KMS-11 (cell line): ENCODE measurements at regions not wholly inside any gene's neighbourhood (a gene's known extent, or its start where the extent isn't known, plus 50 kb on each side); places are given as distances from the start of the nearest gene placed in this dataset.

ENCODE experiments used
- H2AFZ ChIP-seq: fragments of 200-600 bp; sonication (generic); 2 replicates; pipeline ENCODE4 v1.6.1; 2016; ENCODE audit warnings: antibody characterized with exemption, mixed run types, low read depth
- H3K27ac ChIP-seq: fragments of 200-600 bp; sonication (generic); 2 replicates; pipeline ENCODE4 v1.6.1; 2016; ENCODE audit warnings: mild to moderate bottlenecking, mixed run types
- H3K27me3 ChIP-seq: fragments of 200-600 bp; sonication (generic); 2 replicates; pipeline ENCODE4 v1.6.1; 2017; ENCODE audit warnings: mild to moderate bottlenecking, low read depth, mixed run types, moderate library complexity; ENCODE audit not compliant: insufficient read depth
- H3K36me3 ChIP-seq: fragments of 200-600 bp; sonication (generic); 2 replicates; pipeline ENCODE4 v1.6.1; 2017; ENCODE audit warnings: mild to moderate bottlenecking, mixed run types; ENCODE audit not compliant: insufficient read depth
- H3K4me1 ChIP-seq: fragments of 200-600 bp; sonication (generic); 2 replicates; pipeline ENCODE4 v1.6.1; 2016; ENCODE audit warnings: mild to moderate bottlenecking, low read depth, mixed run types; ENCODE audit not compliant: poor library complexity, severe bottlenecking
- H3K4me2 ChIP-seq: fragments of 200-600 bp; sonication (generic); 2 replicates; pipeline ENCODE4 v1.7.0; 2016; ENCODE audit warnings: mild to moderate bottlenecking, mixed run types
- H3K4me3 ChIP-seq: fragments of 200-600 bp; sonication (generic); IDR thresholded peaks from 2 replicates; pipeline ENCODE4 v1.6.1; 2017; ENCODE audit warnings: low read depth, low read length, mixed read lengths; ENCODE audit not compliant: insufficient read depth
- H3K79me2 ChIP-seq: fragments of 200-600 bp; sonication (generic); 2 replicates; pipeline ENCODE4 v1.6.1; 2016; ENCODE audit warnings: low read depth, mixed run types; ENCODE audit not compliant: insufficient read depth
- H3K9ac ChIP-seq: fragments of 200-600 bp; sonication (generic); 2 replicates; pipeline ENCODE4 v1.6.1; 2016; ENCODE audit warnings: mild to moderate bottlenecking, mixed run types
- H4K20me1 ChIP-seq: fragments of 200-600 bp; sonication (generic); 2 replicates; pipeline ENCODE4 v1.6.1; 2016; ENCODE audit warnings: mild to moderate bottlenecking, mixed run types; ENCODE audit not compliant: insufficient read depth
- TF ChIP-seq, protein P1 (sequence below): fragments of 200-600 bp; sonication (generic); conservative IDR thresholded peaks from 2 replicates; pipeline ENCODE4 v1.6.1; 2017; ENCODE audit warnings: low read depth, mild to moderate bottlenecking, antibody characterized with exemption, low read length, moderate library complexity, mixed read lengths

DNA sequence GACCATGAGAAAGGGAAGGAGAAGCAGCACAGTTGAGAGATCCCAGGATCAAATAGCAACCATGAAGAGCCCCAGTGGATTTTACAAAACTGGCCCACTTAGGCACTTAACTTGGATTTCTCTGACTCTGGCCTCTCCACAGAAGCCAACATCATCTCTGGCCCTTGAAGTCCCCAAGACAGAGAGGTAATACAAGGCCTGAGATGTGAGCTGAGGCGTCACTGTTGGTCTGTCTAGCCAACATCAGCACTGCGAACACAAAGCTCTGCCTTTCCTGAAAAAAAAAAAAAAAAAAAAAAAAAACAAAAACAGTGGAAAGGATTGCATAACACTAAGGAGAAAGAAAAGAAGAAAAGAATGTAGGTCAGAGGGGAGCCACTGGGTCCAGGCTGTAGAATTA lies 378.3 kb downstream of the BRINP1 start:
- Histone ChIP-seq H3K4me3 (no peak overlapping the region), H2AFZ (no peak overlapping the region), H3K9ac (no peak overlapping the region), H3K27me3 (no peaks in the 10 kb centered on the region), H3K79me2 (no peaks in the 10 kb centered on the region), H3K27ac (no peak overlapping the region), H3K36me3 (no peaks in the 10 kb centered on the region), H4K20me1 (no peaks in the 10 kb centered on the region), H3K4me1 (peaks cover 23% of the 10 kb centered on the region), H3K4me2 (no peak overlapping the region)
- TF ChIP-seq, protein P1, sequence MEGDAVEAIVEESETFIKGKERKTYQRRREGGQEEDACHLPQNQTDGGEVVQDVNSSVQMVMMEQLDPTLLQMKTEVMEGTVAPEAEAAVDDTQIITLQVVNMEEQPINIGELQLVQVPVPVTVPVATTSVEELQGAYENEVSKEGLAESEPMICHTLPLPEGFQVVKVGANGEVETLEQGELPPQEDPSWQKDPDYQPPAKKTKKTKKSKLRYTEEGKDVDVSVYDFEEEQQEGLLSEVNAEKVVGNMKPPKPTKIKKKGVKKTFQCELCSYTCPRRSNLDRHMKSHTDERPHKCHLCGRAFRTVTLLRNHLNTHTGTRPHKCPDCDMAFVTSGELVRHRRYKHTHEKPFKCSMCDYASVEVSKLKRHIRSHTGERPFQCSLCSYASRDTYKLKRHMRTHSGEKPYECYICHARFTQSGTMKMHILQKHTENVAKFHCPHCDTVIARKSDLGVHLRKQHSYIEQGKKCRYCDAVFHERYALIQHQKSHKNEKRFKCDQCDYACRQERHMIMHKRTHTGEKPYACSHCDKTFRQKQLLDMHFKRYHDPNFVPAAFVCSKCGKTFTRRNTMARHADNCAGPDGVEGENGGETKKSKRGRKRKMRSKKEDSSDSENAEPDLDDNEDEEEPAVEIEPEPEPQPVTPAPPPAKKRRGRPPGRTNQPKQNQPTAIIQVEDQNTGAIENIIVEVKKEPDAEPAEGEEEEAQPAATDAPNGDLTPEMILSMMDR = no peak

DNA sequence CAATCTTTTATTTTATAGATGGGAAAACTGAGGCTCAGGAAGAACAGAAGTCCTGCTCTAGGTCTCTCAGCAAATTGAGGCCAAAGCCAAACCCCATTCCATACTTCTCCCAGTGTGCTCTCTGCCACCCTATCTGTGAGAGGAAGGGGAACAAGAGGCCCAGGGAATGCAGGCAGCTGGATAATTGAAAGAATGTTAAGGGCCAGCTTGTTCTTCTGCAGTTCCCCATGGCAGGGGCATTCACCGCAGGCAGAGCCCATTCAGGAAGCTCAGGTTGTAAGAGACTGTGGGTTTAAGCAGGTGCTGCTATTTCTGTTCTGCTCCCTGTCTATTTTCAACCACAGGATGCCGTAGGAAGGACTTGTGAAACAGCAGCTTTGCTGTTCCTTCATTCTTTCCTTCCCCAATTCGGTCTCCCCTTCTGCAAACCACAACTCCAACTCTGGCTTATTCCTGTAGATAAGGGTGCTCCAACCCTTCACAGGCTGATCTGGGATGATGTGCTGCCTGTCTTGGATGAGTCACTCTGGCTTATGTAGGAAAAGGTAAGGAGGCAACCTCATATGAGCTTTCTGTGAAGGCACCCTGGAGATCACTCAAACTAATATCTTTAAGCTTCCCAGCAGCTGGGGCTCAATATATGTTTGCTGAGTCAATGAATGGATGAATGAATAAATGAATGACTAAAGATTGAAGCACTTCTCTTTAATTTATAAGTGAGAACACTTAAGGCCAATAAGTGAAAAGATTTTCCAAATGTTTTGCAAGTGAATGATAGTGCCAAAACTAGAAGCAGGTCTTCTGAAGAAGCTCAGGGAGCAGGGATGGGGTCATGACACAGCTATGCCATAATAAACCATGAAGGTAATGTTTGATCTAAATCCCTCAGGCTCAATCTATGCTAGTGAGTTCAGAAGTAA lies 377.6 kb downstream of the BRINP1 start:
- H3K36me3 ChIP-seq = no peaks in the 10 kb centered on the region
- no peak overlapping the region for H2AFZ ChIP-seq
- no peak overlapping the region for H3K4me3 ChIP-seq
- no peak overlapping the region for H3K9ac ChIP-seq
- H3K27ac ChIP-seq = no peak overlapping the region
- TF ChIP-seq, protein P1 = no peak
- H3K4me2 ChIP-seq = no peak overlapping the region
- H4K20me1 ChIP-seq = no peaks in the 10 kb centered on the region
- no peaks in the 10 kb centered on the region for H3K27me3 ChIP-seq
- H3K4me1 ChIP-seq = peaks cover 17% of the 10 kb centered on the region
- no peaks in the 10 kb centered on the region for H3K79me2 ChIP-seq

DNA sequence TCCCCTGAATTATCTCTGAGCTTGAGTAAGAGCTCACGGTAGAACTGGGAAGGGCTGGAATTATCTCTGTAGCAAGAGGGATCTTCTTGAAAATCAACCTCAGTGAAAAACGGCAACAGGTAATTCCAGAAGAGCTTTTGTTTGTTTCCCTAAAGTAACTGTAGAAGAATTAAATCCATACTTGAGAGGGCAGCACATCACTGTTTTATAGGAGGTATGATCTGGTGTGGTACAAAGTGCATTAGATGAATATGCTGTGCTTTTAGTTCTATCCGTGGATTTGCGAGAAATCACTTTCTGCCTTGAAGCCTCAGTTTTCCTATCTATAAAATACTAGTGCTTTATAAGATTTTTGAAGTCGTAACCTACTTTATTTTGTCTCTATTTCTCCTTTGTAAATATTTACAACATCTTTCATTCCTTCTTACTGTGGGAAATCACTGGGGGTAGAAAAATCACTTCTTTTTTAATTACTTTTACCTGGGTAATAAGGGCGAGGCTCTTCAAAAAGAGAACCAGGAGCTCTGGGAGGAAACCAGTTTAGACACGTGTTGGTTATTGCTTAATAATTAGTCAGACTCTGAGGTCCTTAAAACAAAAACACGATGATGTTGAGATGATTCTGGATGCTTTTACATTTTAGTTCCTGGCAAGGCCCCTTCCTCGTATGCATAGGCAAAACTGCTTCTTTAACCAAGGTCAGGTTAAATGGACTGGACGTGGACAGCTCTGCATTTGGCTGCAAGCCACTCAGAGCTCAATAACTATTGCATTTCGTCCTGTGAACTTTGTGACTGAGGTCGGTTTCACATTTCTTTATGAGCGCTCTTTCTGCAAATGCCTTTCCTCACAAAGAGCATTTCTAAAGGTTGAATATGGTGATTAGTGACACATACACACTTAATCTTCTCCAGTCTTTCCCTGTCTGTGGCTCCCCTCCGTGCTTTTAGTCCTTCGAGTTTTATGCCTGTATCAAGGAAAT lies 376.1 kb downstream of the BRINP1 start:
- no peaks in the 10 kb centered on the region for H3K79me2 ChIP-seq
- TF ChIP-seq, protein P1 = no peak
- H3K9ac ChIP-seq = no peak overlapping the region
- H3K4me1 ChIP-seq = peaks cover 2% of the 10 kb centered on the region
- H3K4me2 ChIP-seq = no peak overlapping the region
- H2AFZ ChIP-seq = no peak overlapping the region
- H3K27me3 ChIP-seq = no peaks in the 10 kb centered on the region
- no peaks in the 10 kb centered on the region for H4K20me1 ChIP-seq
- no peak overlapping the region for H3K4me3 ChIP-seq
- no peaks in the 10 kb centered on the region for H3K36me3 ChIP-seq
- H3K27ac ChIP-seq = no peak overlapping the region

DNA sequence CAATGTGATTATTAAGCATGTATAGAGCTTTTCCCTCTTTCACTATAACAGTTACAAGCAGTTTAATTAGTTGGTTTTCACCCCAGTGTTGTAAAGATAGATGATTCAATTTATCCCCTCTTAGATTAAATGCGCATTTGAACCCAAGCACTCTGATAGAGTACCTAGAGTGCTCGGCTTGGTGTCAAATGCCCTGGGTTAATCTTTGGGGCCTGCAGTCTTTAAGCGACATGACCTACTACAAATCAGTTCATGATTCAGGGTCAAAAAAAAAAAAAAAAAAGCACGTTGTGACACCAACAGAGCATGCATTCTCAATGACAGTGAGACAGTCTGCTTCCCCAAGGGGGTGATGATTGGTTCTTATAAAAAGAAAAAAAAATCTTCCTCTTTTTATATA lies 375.3 kb downstream of the BRINP1 start:
- no peak overlapping the region for H2AFZ ChIP-seq
- no peaks in the 10 kb centered on the region for H3K4me1 ChIP-seq
- no peak overlapping the region for H3K4me3 ChIP-seq
- H3K27ac ChIP-seq = no peak overlapping the region
- H4K20me1 ChIP-seq = no peaks in the 10 kb centered on the region
- H3K9ac ChIP-seq = no peak overlapping the region
- no peaks in the 10 kb centered on the region for H3K79me2 ChIP-seq
- TF ChIP-seq, protein P1 = no peak
- no peaks in the 10 kb centered on the region for H3K27me3 ChIP-seq
- no peak overlapping the region for H3K4me2 ChIP-seq
- no peaks in the 10 kb centered on the region for H3K36me3 ChIP-seq
